HG02840 (cell line): ENCODE measurements at regions not wholly inside any gene's neighbourhood (a gene's known extent, or its start where the extent isn't known, plus 50 kb on each side); places are given as distances from the start of the nearest gene placed in this dataset.

Source experiments
- ATAC-seq: cut with Tn5 transposase; IDR thresholded peaks from one replicate; pipeline ENCODE4 v1.9.1; 2021; ENCODE audit warnings: mild to moderate bottlenecking, moderate library complexity, moderate number of reproducible peaks; ENCODE audit not compliant: unreplicated experiment, low FRiP score

DNA sequence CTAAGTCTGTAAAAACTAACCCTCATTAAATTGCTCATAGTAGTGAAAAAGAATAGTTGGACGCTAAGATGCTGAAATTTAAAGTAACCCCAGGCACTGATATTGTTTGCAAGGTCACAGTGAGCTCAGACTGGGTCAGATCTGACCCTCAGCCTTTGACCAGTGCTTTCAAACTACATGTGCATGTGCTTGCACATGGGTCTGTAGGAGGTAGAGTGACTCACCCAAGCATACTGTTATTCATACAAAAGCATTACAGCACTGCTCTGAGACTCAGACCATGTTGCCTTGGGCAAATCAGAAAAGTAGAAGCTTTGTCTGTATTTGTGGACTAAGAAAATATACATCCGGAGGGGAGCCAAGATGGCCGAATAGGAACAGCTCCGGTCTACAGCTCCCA is 326.4 kb upstream of the MARCKS start:
- no peak for ATAC-seq

DNA sequence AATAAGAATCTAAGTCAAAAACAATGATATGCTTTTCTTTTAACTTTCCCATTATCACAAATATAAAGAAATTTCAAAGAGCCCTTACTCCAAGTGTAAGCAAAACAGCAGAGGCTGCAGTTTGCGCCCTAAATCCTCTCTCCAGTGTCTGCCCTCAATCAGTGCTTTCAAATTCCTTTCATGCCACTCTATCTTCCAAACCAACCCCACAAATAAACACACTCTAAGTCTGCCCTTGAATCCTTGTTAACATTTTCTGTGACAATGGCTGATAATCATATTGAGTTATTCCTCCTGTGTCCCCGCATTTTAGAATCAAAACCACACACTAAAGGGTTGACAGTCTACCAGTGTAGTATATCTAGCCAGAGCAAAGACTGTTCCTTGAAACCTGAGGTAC is 317.9 kb upstream of the MARCKS start:
- ATAC-seq: no peak

DNA sequence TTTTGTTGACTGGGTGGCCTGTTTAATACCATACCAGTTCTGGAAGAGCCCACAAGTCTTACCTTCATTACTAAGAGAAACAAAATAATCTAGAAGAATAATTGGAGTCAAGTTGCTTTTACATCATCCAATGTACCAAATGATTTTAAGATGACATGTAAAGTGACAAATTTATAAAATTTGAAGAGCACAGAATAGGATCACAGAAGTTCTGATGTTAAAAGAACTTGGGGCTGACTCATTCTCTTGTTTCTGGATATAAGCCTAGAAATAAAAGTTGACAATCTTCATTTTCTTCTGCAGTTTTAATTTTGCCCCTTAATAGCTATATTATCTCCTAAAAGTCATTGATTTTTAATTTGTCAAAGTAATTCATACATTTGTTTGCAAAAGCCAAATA is 317.5 kb upstream of the MARCKS start:
- no peak for ATAC-seq

DNA sequence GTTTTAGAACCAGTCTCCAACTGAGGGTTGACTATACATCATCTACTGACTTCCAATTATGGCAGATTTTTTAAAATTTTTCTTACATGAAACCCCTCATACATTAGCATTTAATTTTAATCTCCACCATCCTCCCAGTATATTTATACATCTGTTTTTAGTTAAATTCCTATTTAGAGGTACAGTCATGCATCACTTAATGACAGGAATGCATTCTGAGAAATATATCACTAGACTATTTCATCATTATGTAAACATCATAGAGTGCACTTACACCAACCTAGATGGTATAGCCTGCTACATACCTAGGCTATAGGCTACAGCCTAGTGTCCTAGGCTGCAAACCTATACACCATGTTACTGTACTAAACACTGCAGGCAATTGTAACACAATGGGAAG is 316.7 kb upstream of the MARCKS start:
- ATAC-seq: no peak

DNA sequence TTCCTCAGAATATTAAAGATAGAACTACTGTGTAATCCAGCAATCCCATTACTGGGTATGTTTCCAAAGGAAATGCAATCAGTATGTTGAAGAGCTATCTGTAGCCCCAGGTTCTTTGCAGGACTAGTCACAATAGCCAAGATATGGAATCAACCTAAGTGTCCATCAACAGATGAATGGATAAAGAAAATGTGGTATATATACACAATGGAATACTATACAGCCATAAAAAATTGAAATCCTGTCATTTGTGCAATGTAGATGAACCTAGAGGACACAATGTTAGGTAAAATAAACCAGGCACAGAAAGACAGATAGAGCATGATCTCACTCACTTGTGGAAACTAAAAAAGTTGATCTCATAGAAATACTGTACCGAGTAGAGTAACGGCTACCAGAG is 306.0 kb upstream of the MARCKS start:
- no peak for ATAC-seq

DNA sequence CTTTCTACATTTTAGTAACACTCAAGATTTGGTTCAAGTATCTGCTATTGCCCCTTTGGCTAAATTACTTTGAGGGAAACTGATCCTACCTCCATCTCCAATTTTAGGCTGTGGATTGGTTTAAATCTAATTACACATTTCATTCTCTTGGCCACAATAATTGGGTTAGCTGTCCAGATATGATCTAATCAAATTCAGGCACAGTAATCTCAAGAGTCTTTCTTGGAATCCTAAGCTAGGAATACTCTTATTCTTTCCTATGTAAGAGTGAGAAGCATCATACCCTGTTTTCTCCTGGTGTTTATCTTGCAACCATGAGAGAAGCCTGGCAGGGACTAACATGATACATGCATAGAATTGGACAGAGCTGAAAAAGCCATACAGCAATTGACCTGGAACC is 300.4 kb upstream of the MARCKS start:
- ATAC-seq: no peak

DNA sequence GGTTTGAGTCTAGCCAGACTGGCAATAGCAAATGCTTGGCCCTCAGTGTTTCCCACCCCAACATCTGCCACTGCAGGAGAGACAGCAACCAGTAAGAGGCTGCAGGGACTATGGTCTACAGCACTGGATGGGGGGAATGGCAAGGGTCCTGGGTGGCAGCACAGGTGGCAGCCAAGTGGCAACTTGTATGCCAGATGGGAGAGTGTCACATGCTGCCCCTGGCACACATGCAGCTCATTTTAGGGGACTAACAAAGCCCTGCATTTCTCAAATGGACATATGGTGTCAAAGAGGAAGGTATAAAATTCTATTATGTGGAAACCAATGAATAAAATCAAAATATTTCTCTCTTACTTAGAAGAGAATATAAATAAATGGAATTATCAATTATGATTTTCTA is 298.7 kb upstream of the MARCKS start:
- ATAC-seq: no peak

DNA sequence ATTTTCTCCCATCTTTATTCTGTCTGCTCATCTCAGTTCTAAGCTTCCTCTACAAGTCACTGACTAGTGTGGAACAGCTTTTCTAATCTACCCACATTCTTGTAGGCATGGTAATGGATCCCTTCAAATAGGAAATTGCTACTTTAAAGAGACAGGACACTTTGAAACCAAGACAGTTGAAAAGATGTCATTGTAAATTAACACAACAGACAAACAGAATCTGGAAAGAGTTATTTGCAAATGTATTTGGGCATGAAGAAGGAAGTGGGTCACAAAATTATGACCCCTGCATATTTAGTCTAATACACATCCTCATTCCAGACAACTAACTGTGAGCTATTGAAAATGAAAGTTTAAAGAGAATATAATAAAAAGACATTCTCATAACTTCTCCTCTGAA is 298.2 kb upstream of the MARCKS start:
- ATAC-seq: no peak

DNA sequence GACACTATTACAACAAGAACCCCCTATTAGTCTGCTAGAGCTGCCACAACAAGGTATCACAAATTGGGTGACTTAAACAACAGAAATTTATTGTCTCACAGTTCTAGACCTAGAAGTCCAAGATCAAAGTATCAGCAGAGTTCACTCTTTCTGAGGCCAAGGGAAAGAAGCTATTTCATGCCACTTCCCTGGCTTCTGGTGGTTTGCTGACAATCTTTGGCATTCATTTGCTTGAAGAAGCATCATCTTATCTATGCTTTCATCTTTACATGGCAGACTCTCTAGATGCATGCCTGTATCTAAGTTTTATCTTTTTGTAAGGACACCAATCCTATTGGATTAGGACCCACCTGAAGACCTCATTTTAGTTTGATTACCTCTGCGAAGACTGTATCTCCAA is 296.8 kb upstream of the MARCKS start:
- ATAC-seq: no peak

DNA sequence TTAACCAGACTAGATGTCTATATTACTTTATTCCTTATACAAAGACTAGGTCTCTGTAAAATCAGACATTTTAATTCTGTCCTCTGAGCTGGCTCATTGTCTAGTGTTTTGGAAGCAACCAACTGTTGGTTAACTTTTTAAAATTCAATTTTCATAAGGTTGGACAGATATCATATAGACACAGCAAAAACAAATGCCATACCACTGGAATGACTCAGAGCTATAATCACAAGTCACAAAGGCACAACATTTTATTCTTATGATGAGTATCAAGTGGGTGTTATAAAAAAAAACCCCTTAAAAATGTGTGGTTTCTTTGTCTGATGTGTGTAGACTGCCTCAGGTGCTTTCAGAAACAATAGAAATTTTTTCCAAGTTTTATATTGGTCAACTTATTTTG is 296.2 kb upstream of the MARCKS start:
- ATAC-seq: no peak

DNA sequence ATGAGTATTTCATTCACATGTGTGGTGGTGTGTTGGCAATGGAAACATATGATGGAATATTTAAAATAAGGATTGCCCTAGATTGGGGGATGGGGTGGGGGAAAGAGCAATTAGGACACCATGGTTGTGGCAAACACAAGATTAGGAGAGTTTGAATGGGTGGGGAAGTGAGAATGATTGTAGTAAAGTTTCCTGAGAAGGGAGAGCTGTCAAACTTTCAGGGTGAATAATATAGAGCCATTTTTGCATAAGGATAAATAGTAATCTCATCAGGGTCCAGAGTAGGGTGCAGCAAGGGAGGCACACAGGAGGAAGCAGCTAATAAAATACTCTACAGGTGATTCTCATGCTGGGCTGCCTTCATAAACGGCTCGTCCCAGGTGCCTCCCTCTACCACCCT is 294.9 kb upstream of the MARCKS start:
- ATAC-seq: no peak

DNA sequence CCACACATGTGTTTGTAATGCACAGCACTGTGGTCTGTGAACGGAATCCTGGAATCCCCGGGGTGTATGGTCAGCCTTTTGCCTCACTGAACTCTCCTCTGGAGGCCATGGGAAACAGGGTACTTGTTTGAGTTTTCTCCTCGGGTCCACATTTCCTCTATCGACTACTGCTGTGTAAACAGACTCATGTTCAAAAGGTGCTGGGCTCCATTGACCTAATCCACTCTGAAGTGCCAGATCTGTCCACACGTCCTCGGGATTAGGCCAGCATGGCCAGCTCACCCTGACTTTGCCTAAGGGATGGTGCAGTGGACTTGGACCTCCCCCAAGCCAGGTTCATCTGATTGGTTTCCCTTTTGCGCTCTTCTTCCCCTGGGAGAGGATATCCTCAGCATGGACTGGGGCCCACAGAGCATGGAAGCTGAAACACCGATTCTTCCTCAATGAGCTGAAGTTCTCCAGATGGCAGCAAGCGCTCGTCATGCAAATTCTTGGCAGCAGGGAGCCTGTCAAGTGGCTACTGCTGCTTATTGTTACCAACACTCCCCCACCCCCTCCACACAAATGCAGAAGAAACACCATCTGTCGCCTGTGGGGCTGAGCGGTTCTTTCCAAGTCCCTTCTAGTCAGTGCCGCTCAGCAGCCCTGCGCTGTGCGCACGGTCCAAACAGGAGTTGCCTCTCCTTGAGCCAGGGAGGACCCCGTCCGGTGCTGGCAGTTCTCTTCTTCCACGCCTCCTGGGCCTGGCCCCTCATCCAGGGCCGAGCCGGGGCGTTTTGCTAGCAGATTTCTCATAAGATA is 292.6 kb upstream of the MARCKS start:
- peak; percentile 72 for ATAC-seq

DNA sequence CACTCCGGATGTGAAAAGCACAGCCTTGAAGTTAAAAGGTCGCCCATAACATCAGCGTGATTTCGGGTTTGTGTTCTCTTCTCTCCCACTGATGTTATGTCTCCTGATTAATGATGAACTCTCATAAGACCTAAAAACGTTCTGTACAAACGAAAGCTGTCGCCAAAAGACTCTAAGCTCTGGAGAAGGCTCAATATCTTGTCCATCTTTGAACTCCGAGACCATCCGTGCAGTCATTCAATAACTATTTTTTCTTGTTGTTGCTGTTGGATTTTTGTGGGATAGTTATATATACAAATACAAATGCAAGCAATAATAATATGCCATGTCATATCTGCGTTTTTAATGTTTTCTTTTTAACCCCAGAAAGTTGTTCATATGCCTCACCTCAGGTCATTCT is 291.8 kb upstream of the MARCKS start:
- ATAC-seq: no peak

DNA sequence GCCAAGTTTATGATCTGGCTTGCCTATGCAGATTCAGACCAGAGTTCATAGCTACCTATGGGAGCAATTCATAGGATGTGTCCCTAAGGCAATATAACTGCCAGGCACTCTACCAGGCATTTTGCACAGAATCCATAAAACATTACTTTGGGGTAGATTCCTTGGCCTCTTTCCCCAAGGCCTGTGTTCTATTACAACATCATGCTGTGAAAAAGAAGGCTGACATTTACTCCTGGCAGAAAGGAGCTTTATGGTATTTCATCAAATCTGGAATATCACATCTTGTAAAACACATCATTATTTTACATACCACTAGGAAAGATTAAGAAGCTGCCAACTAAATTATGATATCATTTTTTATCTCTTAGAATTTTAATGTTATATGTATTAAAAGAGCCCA is 287.0 kb upstream of the MARCKS start:
- no peak for ATAC-seq

DNA sequence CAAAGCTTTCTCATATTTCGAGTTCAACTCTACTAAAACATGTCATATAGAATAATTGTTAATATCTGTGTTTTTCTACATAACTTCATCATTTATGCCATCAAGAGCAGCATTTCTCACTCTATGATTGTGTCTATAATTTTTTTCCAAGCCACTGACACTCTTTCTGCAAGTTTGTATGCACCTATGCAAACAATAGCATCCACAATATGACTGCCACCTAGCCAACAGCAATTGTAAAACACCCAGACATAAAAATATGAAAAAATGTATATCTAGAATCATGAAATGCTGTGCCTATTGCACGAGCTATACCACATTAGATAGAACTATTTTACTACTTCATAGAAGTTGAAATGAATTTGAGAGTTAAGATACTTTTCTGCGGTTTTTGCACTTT is 286.5 kb upstream of the MARCKS start:
- ATAC-seq: no peak

DNA sequence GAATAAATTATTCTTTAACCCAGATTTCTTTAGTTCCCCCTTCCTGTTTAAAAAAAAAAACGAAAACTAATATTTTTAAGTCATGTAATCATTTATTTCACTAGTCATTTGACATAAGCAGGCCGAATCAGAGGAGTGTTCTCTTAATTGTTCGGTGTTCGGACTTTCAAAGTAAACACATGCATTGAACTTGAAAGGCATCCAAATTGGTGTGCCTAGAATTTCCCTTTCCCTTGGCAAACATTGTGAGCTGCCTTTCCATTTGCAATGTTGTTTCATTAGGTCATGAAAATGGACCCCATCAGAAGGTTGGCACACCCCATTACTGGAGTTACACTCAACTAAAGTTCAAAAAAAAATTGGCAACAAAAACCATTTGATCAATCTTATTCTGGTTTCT is 283.0 kb upstream of the MARCKS start:
- no peak for ATAC-seq

DNA sequence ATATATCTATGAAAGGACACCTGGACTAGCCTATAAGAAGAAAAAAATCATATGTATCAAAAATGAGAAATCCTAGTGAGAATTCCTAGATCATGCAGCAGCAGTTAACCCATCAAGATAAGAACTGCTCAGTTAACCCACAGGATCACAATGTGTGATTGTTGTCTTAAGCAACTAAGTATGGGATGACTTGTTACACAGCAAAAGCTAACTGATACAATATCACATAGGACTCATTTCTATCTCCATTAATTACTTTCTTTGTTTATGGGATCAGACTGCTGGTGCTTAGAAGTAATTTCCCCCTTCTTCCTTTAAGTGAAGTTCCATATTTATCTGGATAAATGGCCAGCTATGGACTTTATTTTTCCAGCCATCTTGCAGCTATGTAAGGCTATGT is 280.8 kb upstream of the MARCKS start:
- no peak for ATAC-seq

DNA sequence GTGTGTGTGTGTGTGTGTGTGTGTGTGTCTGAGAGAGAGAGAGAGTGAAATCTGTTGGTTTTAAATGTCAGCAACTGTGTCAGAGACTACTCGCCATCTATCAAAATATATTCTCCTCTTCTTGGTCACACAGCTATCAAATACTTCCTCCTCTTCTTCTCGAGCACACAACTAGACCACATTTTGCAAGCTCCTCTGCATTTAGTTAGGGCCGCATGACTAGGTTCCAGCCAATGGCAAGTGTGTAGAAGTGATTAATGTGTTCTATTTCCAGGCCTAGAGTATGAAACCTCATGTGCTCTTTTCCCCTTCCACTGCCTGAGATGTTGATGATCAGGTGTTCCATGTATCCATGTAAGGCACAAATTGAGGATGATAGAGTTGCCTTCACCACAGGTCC is 278.5 kb upstream of the MARCKS start:
- ATAC-seq: no peak

DNA sequence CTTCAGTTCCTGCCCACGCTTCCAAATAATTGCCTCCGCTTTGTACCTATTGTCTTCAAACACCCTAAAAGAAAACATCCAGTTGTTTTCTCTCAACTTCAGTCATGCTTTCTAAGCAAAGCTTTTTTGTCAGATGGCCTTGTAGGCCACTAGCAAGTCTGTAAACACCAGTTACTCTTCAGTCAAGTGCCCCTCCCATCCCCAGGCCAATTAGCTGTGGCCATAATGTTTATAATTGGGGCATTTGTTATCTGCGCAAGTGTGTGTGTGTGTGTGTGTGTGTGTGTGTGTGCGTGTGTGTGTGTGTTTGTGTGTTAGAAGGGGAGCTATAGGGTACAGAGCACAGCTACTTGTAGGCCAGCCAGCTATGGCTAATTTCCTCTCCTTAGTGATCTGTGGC is 272.4 kb upstream of the MARCKS start:
- ATAC-seq: no peak

DNA sequence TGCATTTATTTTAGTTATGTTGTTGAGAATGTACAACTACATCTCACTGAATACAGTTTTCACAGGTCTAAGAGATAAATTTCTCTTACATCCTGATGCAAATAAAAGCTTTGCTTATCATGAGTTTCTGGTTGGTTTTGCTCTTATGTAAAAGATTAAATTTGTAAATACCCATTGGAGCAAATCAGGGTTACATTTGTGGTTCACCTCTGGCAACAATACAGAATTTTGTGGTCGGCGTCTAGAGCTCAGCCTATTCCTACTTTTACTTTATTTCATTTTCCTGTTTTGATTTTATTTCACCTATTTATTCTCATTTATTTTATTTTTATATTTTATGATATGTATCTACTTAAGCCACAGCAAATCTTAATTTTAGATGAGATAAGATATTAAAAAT is 271.9 kb upstream of the MARCKS start:
- ATAC-seq: no peak

DNA sequence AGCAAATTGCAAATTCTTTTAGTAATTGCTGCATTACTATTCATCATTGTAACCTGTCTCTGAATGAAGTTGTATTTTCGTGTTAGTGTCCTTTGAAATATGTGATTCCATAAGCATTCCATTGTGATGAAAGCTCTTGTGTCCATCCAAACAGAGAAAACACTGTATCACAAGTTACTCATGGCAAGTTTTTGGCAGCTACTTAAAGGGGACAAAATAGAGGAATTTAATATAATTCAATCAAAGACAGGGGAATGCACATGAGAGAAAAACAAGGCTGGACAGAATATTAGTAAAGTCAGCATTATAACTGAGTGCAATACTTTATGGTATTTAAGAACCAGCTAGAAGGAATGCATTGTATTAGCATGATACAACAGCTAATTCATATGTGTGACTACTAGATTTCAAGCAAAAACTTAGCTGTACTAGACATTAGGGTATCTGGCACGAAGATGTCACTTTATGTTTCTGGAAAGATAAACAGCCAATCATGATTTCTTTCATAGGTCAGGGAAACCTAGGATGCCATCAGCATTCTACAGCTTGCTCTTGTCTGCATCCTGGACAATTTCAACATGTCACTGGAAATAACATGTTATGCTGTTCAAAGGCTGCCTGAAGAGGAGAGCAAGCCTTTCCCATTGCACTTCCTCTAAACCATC is 270.6 kb upstream of the MARCKS start:
- no peak for ATAC-seq

DNA sequence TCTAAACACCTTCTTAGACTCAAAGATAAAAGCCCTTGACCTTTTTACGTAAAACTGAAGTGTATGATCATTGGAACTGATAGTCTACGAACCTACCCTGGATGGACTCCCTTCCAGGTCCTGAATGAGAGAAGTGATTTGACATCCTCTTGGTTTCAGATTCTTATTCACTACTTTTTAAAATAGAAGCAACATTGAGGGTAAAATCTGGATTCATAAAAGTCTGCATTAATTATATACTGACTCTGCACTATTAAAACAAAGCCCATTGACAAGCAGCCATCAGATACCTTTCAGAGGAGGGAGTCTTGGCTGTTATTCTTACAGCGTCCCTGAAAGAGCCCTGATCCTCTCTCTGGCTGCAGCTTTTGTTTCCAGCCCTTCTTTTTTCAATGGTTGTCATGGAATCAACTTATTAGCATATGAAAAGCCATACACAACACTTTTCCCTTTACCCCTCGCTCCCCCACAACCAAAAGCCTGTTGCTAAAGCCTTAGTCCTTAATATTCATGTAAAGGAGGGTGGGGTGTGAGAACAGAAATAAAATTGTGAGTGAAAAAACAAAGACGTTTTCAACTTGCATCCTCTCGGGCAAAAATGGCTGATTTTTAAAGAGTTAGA is 270.0 kb upstream of the MARCKS start:
- ATAC-seq: no peak
